SK-N-SH (cell line): ENCODE measurements at regions not wholly inside any gene's neighbourhood (a gene's known extent, or its start where the extent isn't known, plus 50 kb on each side); places are given as distances from the start of the nearest gene placed in this dataset.

ENCODE experiments used
- CTCF ChIA-PET: fragments of 300-600, 350-600 bp; formaldehyde crosslinking; extraction: SDS; loops from one replicate; lab custom pipeline; 2021; lab: Yijun Ruan, JAX
- POLR2A ChIA-PET: fragments of 350-600 bp; sonication (Branson Sonifier 250); formaldehyde crosslinking; extraction: SDS; loops from one replicate; lab custom pipeline; 2020; ENCODE audit warnings: antibody characterized with exemption, inconsistent platforms; lab: Yijun Ruan, JAX
- DNase-seq: peaks from one replicate; pipeline ENCODE4 v3.0.0; 2012
- H2AFZ ChIP-seq: fragments of 200-600 bp; sonication (generic); 2 replicates; pipeline ENCODE4 v1.8.1; 2016; ENCODE audit warnings: antibody characterized with exemption, mild to moderate bottlenecking, low read depth
- H3F3A ChIP-seq: fragments of 200-600 bp; sonication (generic); replicated peaks from 2 replicates; pipeline ENCODE3; 2016; ENCODE audit warnings: antibody characterized with exemption, mild to moderate bottlenecking; ENCODE audit not compliant: insufficient read depth
- H3K27ac ChIP-seq, 2 experiments: fragments of 200-500 bp in 1 of 2; fragments of 200-600 bp in 1 of 2; sonication (Bioruptor generic) in 1 of 2; sonication (generic), shearing (Covaris generic) in 1 of 2; 2 replicates each; pipeline versions ENCODE4 v1.5.1 to v1.6.1; 2014 to 2016; ENCODE audit warnings: low read depth in 2 of 2, inconsistent platforms in 1 of 2, low read length in 1 of 2, mild to moderate bottlenecking in 1 of 2, mixed read lengths in 1 of 2
- H3K27me3 ChIP-seq: fragments of 200-600 bp; sonication (generic), shearing (Covaris generic); 2 replicates; pipeline ENCODE4 v1.6.1; 2016; ENCODE audit warnings: mixed run types; ENCODE audit not compliant: insufficient read depth
- H3K36me3 ChIP-seq, 2 experiments: fragments of 200-500 bp in 1 of 2; fragments of 200-600 bp in 1 of 2; sonication (Bioruptor generic) in 1 of 2; sonication (generic) in 1 of 2; replicated peaks in 1 of 2; 2 replicates each; pipeline versions ENCODE3 to v1.5.1; 2014 to 2016; ENCODE audit warnings: low read length in 1 of 2, mild to moderate bottlenecking in 1 of 2; ENCODE audit not compliant: insufficient read depth in 2 of 2, control insufficient read depth in 1 of 2
- H3K4me1 ChIP-seq, 2 experiments: fragments of 200-500 bp in 1 of 2; fragments of 200-600 bp in 1 of 2; sonication (Bioruptor generic) in 1 of 2; sonication (generic), shearing (Covaris generic) in 1 of 2; 2 replicates each; pipeline versions ENCODE4 v1.5.1 to v1.6.1; 2014 to 2016; ENCODE audit warnings: low read depth in 1 of 2, low read length in 1 of 2, mixed run types in 1 of 2; ENCODE audit not compliant: insufficient read depth in 2 of 2, control insufficient read depth in 1 of 2
- H3K4me2 ChIP-seq: fragments of 200-600 bp; sonication (generic), shearing (Covaris generic); 2 replicates; pipeline ENCODE4 v1.6.1; 2017; ENCODE audit warnings: mixed run types
- H3K4me3 ChIP-seq, 2 experiments: fragments of 200-500 bp in 1 of 2; fragments of 200-600 bp in 1 of 2; sonication (Bioruptor generic) in 1 of 2; sonication (generic), shearing (Covaris generic) in 1 of 2; 2 replicates each; pipeline versions ENCODE4 v1.5.1 to v1.8.1; 2014 to 2016; ENCODE audit warnings: low read depth in 2 of 2, inconsistent platforms in 1 of 2, low read length in 1 of 2, mild to moderate bottlenecking in 1 of 2, mixed read lengths in 1 of 2, moderate library complexity in 1 of 2
- H3K79me2 ChIP-seq: fragments of 200-600 bp; sonication (generic); 2 replicates; pipeline ENCODE4 v1.8.1; 2017; ENCODE audit warnings: mild to moderate bottlenecking; ENCODE audit not compliant: insufficient read depth
- H3K9ac ChIP-seq: fragments of 200-600 bp; sonication (generic); 2 replicates; pipeline ENCODE4 v1.6.1; 2017; ENCODE audit warnings: mixed run types
- H3K9me2 ChIP-seq: fragments of 200-600 bp; sonication (generic); 2 replicates; pipeline ENCODE4 v1.6.1; 2017; ENCODE audit warnings: mixed run types
- H3K9me3 ChIP-seq: fragments of 200-600 bp; sonication (generic); 2 replicates; pipeline ENCODE4 v1.6.1; 2017; ENCODE audit warnings: mixed run types, mild to moderate bottlenecking, moderate library complexity
- H4K20me1 ChIP-seq: fragments of 200-600 bp; sonication (generic); 2 replicates; pipeline ENCODE4 v1.6.1; 2017; ENCODE audit warnings: mild to moderate bottlenecking, mixed run types; ENCODE audit not compliant: insufficient read depth
- CHD2 ChIP-seq: fragments of 150-350 bp; IDR thresholded peaks from 2 replicates; pipeline ENCODE4 v1.6.1; 2018; ENCODE audit warnings: low read length; ENCODE audit not compliant: partially characterized antibody
- ELF1 ChIP-seq: IDR thresholded peaks from 2 replicates; pipeline ENCODE4 v1.4.0; 2012
- EP300 ChIP-seq, 2 experiments: IDR thresholded peaks; 2 replicates each; pipeline versions ENCODE4 v1.4.0 to v1.6.1; 2012; ENCODE audit warnings: borderline replicate concordance in 1 of 2, low read depth in 1 of 2, low read length in 1 of 2
- EZH2phosphoT487 ChIP-seq: fragments of 200-600 bp; sonication (generic); IDR thresholded peaks from 2 replicates; pipeline ENCODE4 v1.6.1; 2017; ENCODE audit warnings: low read depth, mixed run types, mild to moderate bottlenecking, antibody characterized with exemption, moderate library complexity, borderline replicate concordance
- FOSL2 ChIP-seq: IDR thresholded peaks from 2 replicates; pipeline ENCODE4 v1.4.0; 2012; ENCODE audit warnings: low read depth, mild to moderate bottlenecking, moderate library complexity, borderline replicate concordance
- FOXJ3 ChIP-seq: sonication (generic); formaldehyde crosslinking; IDR thresholded peaks from 2 replicates; pipeline ENCODE4 v1.5.1; 2020; ENCODE audit warnings: mild to moderate bottlenecking, missing genetic modification reagents
- FOXM1 ChIP-seq: IDR thresholded peaks from 2 replicates; pipeline ENCODE4 v1.4.0; 2012; ENCODE audit warnings: low read depth, mild to moderate bottlenecking
- GATA2 ChIP-seq: sonication (generic); formaldehyde crosslinking; IDR thresholded peaks from 2 replicates; pipeline ENCODE4 v1.5.0; 2020; ENCODE audit warnings: mild to moderate bottlenecking, missing genetic modification reagents
- JUND ChIP-seq: IDR thresholded peaks from 2 replicates; pipeline ENCODE4 v1.4.0; 2012
- NFIC ChIP-seq: IDR thresholded peaks from 2 replicates; pipeline ENCODE4 v1.4.0; 2012; ENCODE audit warnings: borderline replicate concordance
- POLR2AphosphoS5 ChIP-seq: IDR thresholded peaks from 2 replicates; pipeline ENCODE4 v1.6.1; 2012; ENCODE audit warnings: low read depth, low read length
- RCOR1 ChIP-seq: fragments of 150-350 bp; IDR thresholded peaks from 2 replicates; pipeline ENCODE4 v1.6.1; 2017; ENCODE audit warnings: antibody characterized with exemption, low read length
- RFX5 ChIP-seq: IDR thresholded peaks from 2 replicates; pipeline ENCODE4 v1.6.1; 2012; ENCODE audit warnings: mild to moderate bottlenecking, improper control_type of control experiment, low read length
- SMC3 ChIP-seq: IDR thresholded peaks from 2 replicates; pipeline ENCODE4 v1.6.1; 2012; ENCODE audit warnings: low read depth, low read length, improper control_type of control experiment
- TCF12 ChIP-seq: IDR thresholded peaks from 2 replicates; pipeline ENCODE4 v1.4.0; 2012
- YY1 ChIP-seq: IDR thresholded peaks from 2 replicates; pipeline ENCODE4 v1.4.0; 2012; ENCODE audit warnings: low read depth, mild to moderate bottlenecking
- WGBS: methylation state at CpG from one replicate; pipeline ENCODE4 v1.1.6; 2017; ENCODE audit warnings: low lambda C conversion rate; 5-methylcytosine and 5-hydroxymethylcytosine counted together
- TF ChIP-seq, protein P1 (sequence below): IDR thresholded peaks from 2 replicates; pipeline ENCODE4 v1.4.0; 2012; ENCODE audit warnings: low read depth
- TF ChIP-seq, protein P2 (sequence below): IDR thresholded peaks from 2 replicates; pipeline ENCODE4 v1.4.0; 2012; ENCODE audit warnings: low read depth, borderline replicate concordance

- CTCF ChIA-PET: no interaction called here
- POLR2A ChIA-PET: no interaction called here
- no peak for DNase-seq
Measured at GRCh38 chr7:63029207-63029522, 969.5 kb upstream of the ZNF722 start.

GRCh38 chr7:63030061-63030460, 968.6 kb upstream of the ZNF722 start:
- no peaks in the 10 kb centered on the region for H3K4me1 ChIP-seq
- H2AFZ ChIP-seq: no peak overlapping the region
- no peak overlapping the region for H3K9ac ChIP-seq
- no peak overlapping the region for H3K27ac ChIP-seq
- no peaks in the 10 kb centered on the region for H3K79me2 ChIP-seq
- TF ChIP-seq EZH2phosphoT487 (no peak), POLR2AphosphoS5 (no peak), NFIC (no peak), TCF12 (no peak), ELF1 (no peak), JUND (no peak), FOSL2 (no peak), YY1 (no peak), RCOR1 (no peak), EP300 (IDR thresholded peaks at IDR 0.05; ENCODE audit: borderline replicate concordance in 1 of 2, low read depth in 1 of 2, low read length in 1 of 2) (no peak), FOXJ3 (CRISPR knock-in tag) (no peak), GATA2 (CRISPR knock-in tag) (no peak), CHD2 (no peak)
- TF ChIP-seq, protein P1, sequence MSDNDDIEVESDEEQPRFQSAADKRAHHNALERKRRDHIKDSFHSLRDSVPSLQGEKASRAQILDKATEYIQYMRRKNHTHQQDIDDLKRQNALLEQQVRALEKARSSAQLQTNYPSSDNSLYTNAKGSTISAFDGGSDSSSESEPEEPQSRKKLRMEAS: no peak
- TF ChIP-seq, protein P2, sequence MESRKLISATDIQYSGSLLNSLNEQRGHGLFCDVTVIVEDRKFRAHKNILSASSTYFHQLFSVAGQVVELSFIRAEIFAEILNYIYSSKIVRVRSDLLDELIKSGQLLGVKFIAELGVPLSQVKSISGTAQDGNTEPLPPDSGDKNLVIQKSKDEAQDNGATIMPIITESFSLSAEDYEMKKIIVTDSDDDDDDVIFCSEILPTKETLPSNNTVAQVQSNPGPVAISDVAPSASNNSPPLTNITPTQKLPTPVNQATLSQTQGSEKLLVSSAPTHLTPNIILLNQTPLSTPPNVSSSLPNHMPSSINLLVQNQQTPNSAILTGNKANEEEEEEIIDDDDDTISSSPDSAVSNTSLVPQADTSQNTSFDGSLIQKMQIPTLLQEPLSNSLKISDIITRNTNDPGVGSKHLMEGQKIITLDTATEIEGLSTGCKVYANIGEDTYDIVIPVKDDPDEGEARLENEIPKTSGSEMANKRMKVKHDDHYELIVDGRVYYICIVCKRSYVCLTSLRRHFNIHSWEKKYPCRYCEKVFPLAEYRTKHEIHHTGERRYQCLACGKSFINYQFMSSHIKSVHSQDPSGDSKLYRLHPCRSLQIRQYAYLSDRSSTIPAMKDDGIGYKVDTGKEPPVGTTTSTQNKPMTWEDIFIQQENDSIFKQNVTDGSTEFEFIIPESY: no peak
- no peaks in the 10 kb centered on the region for H3K36me3 ChIP-seq
- 10% methylated on average over 13 of the region's 13 CpGs for WGBS
- no peaks in the 10 kb centered on the region for H3K27me3 ChIP-seq
- no peak overlapping the region for H3K4me3 ChIP-seq
- H3K9me2 ChIP-seq: no peaks in the 10 kb centered on the region
- no peaks in the 10 kb centered on the region for H3F3A ChIP-seq
- ChIA-PET CTCF (no interaction called here), POLR2A (no interaction called here)
- DNase-seq: no peak
- H3K4me2 ChIP-seq: no peak overlapping the region
- H3K9me3 ChIP-seq: no peaks in the 10 kb centered on the region
- H4K20me1 ChIP-seq: no peaks in the 10 kb centered on the region

More at GRCh38 chr7:63029207-63029522, 969.5 kb upstream of the ZNF722 start:
- no peaks in the 10 kb centered on the region for H4K20me1 ChIP-seq
- no peaks in the 10 kb centered on the region for H3F3A ChIP-seq
- 0% methylated on average over 3 of the region's 3 CpGs for WGBS
- no peak overlapping the region for H3K27ac ChIP-seq
- H2AFZ ChIP-seq: no peak overlapping the region
- no peaks in the 10 kb centered on the region for H3K79me2 ChIP-seq
- H3K9me3 ChIP-seq: no peaks in the 10 kb centered on the region
- TF ChIP-seq FOXM1 (no peak), SMC3 (no peak), RFX5 (no peak), CHD2 (no peak), FOXJ3 (CRISPR knock-in tag) (no peak), JUND (no peak)
- no peak overlapping the region for H3K9ac ChIP-seq
- H3K9me2 ChIP-seq: no peaks in the 10 kb centered on the region
- no peak overlapping the region for H3K4me2 ChIP-seq
- H3K4me3 ChIP-seq: no peak overlapping the region
- no peaks in the 10 kb centered on the region for H3K36me3 ChIP-seq
- H3K27me3 ChIP-seq: no peaks in the 10 kb centered on the region
- no peaks in the 10 kb centered on the region for H3K4me1 ChIP-seq
